Activated T-helper 9 cell treated with anti-CD3 and anti-CD28 coated beads, Interleukin-2, amount 50 U/mL, for 16 hours (primary cell): ENCODE measurements at regions not wholly inside any gene's neighbourhood (a gene's known extent, or its start where the extent isn't known, plus 50 kb on each side); places are given as distances from the start of the nearest gene placed in this dataset.

Experiments used
- DNase-seq: peaks from one replicate; pipeline ENCODE4 v3.0.0-alpha.2; 2020; ENCODE audit warnings: low read depth

GRCh38 chr1:38133756-38134155 is 87.2 kb upstream of the POU3F1 start:
- DNase-seq: no peak

GRCh38 chr1:38133304-38133703 is 86.7 kb upstream of the POU3F1 start:
- DNase-seq: no peak

DNA sequence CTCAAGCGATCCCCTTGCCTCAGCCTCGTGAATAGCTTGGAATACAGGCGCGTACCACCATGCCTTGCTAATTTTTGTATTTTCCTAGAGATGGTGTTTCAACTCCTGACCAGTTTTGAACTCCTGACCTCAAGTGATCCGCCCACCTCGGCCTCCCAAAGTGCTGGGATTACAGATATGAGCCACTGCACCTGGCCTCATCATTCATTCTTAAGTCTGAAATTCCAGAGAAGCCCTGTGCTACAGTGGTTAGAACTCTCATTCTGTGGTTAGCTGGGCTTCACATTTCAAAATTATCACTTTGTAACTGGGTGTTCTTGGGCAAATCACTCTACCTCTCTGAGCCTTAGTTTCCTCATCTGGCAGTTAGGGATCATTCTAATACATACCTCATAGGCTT is 86.1 kb upstream of the POU3F1 start:
- DNase-seq: no peak

GRCh38 chr1:38131024-38131585 is 84.5 kb upstream of the POU3F1 start:
- DNase-seq: no peak

DNA sequence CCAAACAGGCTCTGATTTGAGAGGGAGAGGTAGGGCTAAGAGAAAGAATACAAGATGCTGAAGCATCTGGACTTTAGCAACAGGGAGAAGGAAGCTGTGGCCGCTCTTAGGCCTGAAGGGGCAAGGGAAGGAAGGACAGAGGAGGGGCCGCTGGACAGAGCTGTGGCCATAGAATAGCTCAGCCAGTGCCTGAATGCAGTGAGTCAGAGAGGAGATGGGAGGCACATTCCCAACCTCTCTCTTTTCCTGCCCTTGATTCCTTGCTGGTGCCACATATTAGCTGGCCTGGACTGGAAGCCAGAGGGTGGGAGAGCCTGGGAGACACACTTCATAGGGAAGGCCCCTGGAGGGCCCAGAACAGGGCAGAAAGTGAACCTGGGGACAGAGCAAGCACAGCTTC is 83.4 kb upstream of the POU3F1 start:
- no peak for DNase-seq

- no peak for DNase-seq
These were observed 82.9 kb upstream of the POU3F1 start for GRCh38 chr1:38129473-38129872.

DNA sequence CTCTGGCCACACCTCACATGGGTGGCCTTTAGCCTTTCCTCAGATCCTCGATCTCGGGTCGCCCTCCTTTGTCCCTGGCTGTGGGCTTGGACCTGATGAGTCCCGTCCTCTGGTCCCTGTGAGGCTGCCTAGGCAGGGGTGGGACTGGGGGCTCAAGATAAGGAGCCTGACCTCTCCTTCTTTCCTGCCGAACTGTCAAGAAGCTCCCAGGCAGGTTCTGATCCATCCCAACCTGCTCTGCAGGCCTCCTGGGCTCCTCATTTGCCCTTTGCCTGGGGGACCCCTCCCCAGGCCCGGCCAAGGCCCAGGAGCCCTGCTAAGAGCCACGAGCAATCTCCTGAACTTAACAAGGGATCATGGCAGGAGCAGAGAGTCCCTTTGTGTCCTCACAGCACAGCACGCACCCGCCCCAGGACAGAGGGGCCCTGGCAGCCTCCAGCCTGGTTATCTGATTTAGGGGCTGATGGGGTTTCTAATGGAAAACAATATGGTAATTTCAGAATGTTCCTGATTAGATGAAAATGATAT is 82.4 kb upstream of the POU3F1 start:
- DNase-seq: no peak

GRCh38 chr1:38128511-38128910 is 81.9 kb upstream of the POU3F1 start:
- no peak for DNase-seq

DNA sequence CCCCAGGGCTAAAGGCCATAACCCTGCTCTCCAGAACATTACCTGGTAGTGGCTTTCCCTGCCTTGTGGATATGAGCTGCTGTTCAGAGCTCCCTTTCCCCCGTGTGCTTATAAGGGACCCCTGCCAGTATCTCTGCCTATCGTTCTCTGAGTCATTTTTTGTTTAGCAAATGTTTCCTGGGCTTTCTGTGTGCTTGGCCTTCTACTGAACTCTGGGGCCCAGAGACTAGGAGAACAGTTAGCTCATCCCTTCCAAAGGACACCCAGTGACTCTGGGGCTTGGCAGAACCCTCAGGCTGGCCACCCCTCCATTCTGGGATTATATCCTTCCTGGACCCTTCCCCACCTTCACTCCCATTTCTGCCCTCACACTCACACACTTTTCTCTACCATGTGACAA is 80.8 kb upstream of the POU3F1 start:
- DNase-seq: no peak

DNA sequence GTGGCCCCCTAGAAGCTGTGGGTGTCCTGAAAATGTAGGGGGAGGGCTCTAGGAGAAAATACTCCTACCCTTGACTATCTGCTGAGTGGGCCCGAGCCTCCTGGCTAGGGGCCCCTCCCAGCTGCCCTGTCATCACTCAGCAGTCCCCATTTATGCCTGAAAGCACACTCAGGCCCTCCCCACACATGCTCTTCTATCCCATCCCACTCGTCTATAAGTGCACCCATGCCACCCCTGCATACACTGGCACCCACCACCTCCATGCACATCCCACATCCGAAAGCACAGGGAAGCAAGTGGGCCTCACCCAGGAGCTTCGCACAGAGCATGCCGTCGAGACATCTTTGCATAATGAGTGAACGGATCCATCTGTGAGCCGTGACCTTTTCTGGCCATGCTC is 80.4 kb upstream of the POU3F1 start:
- DNase-seq: no peak

DNA sequence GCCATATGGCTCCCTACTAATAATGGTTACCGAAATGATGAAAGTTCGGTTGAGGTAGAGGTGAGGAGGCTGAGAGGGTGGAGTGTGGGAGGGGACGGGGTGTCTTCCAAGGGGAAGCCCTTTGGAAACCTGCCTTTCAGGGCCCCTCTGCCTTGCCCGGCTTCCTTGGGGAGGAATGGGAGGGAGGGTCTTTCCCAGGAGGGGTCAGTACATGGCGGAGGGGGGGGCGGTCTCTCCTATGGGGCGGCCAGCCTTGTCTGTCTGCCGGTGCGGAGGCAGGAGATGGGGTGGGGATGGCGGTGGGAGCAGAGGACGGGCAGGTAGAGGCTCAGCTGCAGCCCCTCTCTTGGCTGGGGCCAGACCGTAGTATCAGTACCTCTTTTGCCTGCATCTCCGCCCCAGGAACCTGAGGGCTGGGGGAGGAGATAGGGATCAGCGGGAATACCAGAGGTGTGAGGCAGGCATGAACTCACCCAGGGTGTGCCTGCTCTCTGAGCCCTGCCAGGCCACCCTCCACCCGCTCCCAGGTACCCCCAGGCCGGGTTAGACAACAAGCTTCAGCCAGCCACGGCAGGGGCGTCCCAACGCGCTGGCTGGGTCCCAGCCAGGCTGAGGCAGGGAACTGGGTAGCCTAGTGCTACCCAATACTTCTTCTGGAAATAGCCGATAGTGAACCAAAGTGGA is 79.4 kb upstream of the POU3F1 start:
- no peak for DNase-seq

- no peak for DNase-seq
These were observed 78.4 kb upstream of the POU3F1 start for GRCh38 chr1:38125016-38125415.

GRCh38 chr1:38123356-38124135 is 77.0 kb upstream of the POU3F1 start:
- DNase-seq: no peak

- DNase-seq: no peak
These were observed 74.7 kb upstream of the POU3F1 start for GRCh38 chr1:38121231-38121680.

DNA sequence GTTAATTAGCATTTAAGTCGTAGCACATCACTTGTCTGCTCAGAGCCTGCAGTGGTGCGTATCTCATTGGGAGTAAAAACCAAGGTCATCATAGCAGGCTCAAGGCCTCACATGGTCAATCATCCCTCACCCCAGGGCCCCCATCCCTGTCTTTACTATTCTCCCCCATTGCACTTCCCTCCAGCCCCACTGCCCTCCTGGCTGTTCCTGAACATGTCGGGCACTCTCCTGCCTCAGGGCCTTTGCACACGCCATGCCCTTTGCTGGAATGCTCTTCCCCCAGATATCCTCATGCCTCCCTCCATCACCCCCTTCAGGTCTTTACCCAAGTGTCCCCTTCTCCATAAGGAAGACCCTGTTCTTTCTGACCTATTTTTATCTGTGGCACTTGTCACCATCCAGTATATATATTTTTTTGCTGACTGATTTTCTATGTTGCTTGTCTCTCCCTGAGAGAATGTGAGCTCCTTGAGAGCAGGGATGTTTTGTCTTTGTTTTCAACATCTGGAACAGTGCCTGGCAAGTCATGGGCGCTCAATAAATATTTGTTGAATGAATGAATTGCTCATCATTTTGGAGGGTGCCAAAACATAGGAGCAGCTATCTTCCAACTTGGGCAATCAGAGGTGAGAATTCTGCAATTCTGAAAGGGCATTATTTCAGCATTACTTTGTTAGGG is 74.1 kb upstream of the POU3F1 start:
- no peak for DNase-seq

DNA sequence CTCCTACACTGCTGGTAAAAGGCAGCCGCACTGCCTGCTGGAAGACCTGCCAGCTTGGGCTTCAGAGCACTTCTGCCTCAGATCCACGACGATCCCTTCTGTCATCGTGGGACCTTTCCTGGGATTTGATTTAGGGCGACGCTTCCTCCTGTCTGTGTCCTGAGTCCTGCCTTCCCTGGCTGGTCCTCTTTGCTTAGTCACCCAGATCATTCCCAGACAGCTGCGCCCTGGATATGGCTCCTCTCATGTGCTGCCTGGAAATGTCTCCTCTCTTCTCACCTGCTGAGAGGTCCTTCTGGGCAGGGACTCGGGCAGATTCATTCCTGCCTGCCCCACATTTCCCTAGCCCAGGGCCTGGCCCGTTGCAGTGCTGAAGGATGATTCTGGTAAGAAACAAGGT is 72.4 kb upstream of the POU3F1 start:
- no peak for DNase-seq

DNA sequence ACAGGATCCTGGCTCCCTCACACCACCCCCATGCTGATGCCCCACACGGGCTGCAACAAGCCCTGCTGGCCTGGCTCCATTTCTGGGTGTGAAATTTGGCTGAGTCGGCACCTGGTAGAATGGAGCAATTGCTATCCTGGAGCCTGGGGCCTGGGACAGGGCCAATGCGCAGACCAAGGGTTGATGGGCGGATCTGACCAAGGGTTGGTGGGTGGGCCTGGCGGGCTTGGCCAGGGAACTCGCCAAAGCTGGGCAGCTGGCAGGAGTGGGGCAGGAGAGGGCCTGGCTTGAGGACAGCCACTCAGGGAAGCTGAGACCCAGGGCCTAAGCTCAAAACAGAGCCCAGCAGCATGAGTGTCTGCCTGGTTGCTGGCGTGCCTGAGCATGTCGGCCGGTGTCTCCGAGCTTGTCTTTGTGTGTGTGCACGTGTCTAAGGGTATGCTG is 70.9 kb upstream of the POU3F1 start:
- DNase-seq: no peak

GRCh38 chr1:38115682-38116202 is 69.1 kb upstream of the POU3F1 start:
- DNase-seq: no peak

- no peak for DNase-seq
These were observed 68.6 kb upstream of the POU3F1 start for GRCh38 chr1:38115226-38115625.

DNA sequence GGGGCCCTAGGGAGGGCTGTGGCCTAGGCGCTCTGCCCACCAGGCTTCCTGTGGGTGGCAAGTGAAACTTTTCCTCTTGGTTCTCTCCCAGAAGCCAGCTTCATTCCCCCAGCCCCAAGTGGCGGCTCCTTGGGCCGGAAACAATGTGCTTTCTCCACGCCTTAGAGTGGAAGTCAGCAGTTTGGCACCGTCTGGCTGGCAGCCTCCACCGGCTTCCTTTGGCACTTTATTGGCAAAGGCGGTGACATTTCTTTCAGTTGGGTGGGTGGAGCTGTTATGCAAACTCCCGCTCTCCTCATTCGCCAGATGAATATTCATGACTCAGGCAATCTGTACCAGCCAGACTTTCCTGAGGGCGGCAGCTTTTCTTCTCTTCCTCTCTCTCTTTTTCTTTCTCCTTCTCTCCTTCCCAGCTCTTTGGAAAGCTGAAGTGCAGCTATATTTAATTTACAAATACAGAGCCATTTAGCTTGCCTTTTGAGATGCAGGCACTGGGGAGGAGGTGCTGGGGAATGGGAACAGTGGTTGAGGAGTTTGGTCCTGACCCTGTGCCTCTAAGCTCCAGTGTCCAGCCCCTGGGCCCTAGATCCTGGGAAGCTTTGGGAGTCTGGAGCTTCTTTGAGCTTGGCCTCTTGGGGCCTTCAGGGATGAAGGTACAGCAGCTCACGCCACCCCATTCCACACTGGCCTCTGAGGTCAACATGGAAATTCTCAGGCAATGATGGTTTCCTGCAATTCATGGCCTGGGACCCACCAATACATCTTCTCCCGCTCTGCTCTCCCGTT is 67.8 kb upstream of the POU3F1 start:
- DNase-seq: no peak

DNA sequence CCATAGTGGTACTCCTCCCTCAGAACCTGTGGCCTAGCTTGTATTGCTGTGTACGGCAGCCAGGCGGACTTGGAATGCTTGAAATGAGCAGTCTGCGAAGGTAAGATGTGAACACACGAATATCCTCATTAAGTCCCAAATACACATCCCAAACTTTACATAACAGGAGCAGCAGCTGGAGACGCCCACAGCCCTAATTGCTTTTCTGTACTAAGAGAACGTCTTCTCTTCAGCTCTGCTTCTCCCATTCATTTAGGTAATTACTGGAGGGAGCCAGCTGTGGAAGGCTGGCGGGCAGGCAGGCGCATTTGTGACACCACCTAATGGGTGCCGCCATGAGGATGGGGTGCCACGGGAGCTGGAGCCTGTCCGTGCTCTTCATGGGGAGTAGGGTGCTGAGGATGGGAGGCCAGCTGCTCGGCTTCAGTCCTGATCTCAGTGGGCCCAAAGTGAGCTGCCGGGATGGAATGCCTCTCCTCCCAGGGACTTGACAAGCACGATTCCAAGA is 66.6 kb upstream of the POU3F1 start:
- DNase-seq: no peak
